Activated naive CD4-positive, alpha-beta T cell treated with Interleukin-2 at 50 U/mL for 16 hours (primary cell): ENCODE measurements at regions not wholly inside any gene's neighbourhood (a gene's known extent, or its start where the extent isn't known, plus 50 kb on each side); places are given as distances from the start of the nearest gene placed in this dataset.
"Not testable (repeated sequence)": the region's sequence is repeated elsewhere in the genome, so short reads cannot be mapped to it uniquely, and the experiment has no call there.

Experiments
- DNase-seq: peaks from one replicate; pipeline ENCODE4 v3.0.0-alpha.2; 2020

GRCh38 chr10:86579883-86580520, 58.4 kb upstream of the WAPL start:
- DNase-seq, result no peak

- DNase-seq, result no peak
Observed at GRCh38 chr10:86580521-86580891, 58.9 kb upstream of the WAPL start.

GRCh38 chr10:86583983-86584382, 62.4 kb upstream of the WAPL start:
- DNase-seq, result no peak

- DNase-seq, result peak; percentile 76
Observed at GRCh38 chr10:86585037-86585929, 63.7 kb upstream of the WAPL start.

- no peak for DNase-seq
Observed at GRCh38 chr10:86586516-86586915, 64.9 kb upstream of the WAPL start.

- not testable (repeated sequence) for DNase-seq
Observed at GRCh38 chr10:86588781-86589180, 65.6 kb upstream of the OPN4 start.

GRCh38 chr10:86591436-86591835, 62.9 kb upstream of the OPN4 start:
- DNase-seq, result no peak

- DNase-seq, result no peak
Observed at GRCh38 chr10:86592413-86592812, 61.9 kb upstream of the OPN4 start.

- no peak for DNase-seq
Observed at GRCh38 chr10:86594535-86594934, 59.8 kb upstream of the OPN4 start.

GRCh38 chr10:86595496-86595895, 58.9 kb upstream of the OPN4 start:
- no peak for DNase-seq

GRCh38 chr10:86596266-86596665, 58.1 kb upstream of the OPN4 start:
- no peak for DNase-seq

GRCh38 chr10:86597306-86597705, 57.0 kb upstream of the OPN4 start:
- no peak for DNase-seq

GRCh38 chr10:86598151-86598550, 56.2 kb upstream of the OPN4 start:
- no peak for DNase-seq

GRCh38 chr10:86599041-86599440, 55.3 kb upstream of the OPN4 start:
- DNase-seq, result no peak

- no peak for DNase-seq
Observed at GRCh38 chr10:86599729-86600128, 54.6 kb upstream of the OPN4 start.

GRCh38 chr10:86600296-86600695, 54.1 kb upstream of the OPN4 start:
- DNase-seq, result no peak

- DNase-seq, result no peak
Observed at GRCh38 chr10:86601956-86602602, 52.3 kb upstream of the OPN4 start.

GRCh38 chr10:86603256-86603655, 51.1 kb upstream of the OPN4 start:
- no peak for DNase-seq
